Osteoblast (primary cell): ENCODE measurements at regions not wholly inside any gene's neighbourhood (a gene's known extent, or its start where the extent isn't known, plus 50 kb on each side); places are given as distances from the start of the nearest gene placed in this dataset.
"Not testable (repeated sequence)": the region's sequence is repeated elsewhere in the genome, so short reads cannot be mapped to it uniquely, and the experiment has no call there.

Source experiments
- DNase-seq: peaks from one replicate; pipeline ENCODE4 v3.0.0; 2011; ENCODE audit warnings: low spot score, mixed read lengths; ENCODE audit not compliant: insufficient read length; ENCODE audit errors: missing footprints
- H2AFZ ChIP-seq: 2 replicates; pipeline ENCODE4 v1.6.0; 2011; ENCODE audit warnings: mild to moderate bottlenecking, low read length
- H3K27ac ChIP-seq: 2 replicates; pipeline ENCODE4 v1.5.1; 2011; ENCODE audit warnings: mild to moderate bottlenecking, low read depth, low read length, moderate library complexity
- H3K27me3 ChIP-seq: 2 replicates; pipeline ENCODE4 v1.6.0; 2012; ENCODE audit warnings: mild to moderate bottlenecking, control low read depth, inconsistent platforms, low read length, moderate library complexity; ENCODE audit not compliant: insufficient read depth
- H3K36me3 ChIP-seq: 2 replicates; pipeline ENCODE4 v1.5.1; 2011; ENCODE audit warnings: mild to moderate bottlenecking, low read length, control low read depth, moderate library complexity; ENCODE audit not compliant: insufficient read depth
- H3K4me1 ChIP-seq: 2 replicates; pipeline ENCODE4 v1.5.1; 2011; ENCODE audit warnings: mild to moderate bottlenecking, low read length, control low read depth, moderate library complexity; ENCODE audit not compliant: insufficient read depth
- H3K4me2 ChIP-seq: 2 replicates; pipeline ENCODE4 v1.6.0; 2011; ENCODE audit warnings: mild to moderate bottlenecking, low read length; ENCODE audit not compliant: insufficient read depth
- H3K4me3 ChIP-seq: fragments of 200-600 bp; sonication (generic); 3 replicates; pipeline ENCODE4 v1.5.1; 2012; ENCODE audit warnings: mild to moderate bottlenecking, low read length, inconsistent platforms; ENCODE audit not compliant: insufficient read depth
- H3K79me2 ChIP-seq: 2 replicates; pipeline ENCODE4 v1.6.0; 2012; ENCODE audit warnings: mild to moderate bottlenecking, low read length, control low read depth, inconsistent platforms; ENCODE audit not compliant: insufficient read depth
- H3K9me3 ChIP-seq: 2 replicates; pipeline ENCODE4 v1.5.1; 2011; ENCODE audit warnings: low read depth, low read length, control low read depth
- H4K20me1 ChIP-seq: 2 replicates; pipeline ENCODE4 v1.6.0; 2012; ENCODE audit warnings: mild to moderate bottlenecking, low read length, control low read depth; ENCODE audit not compliant: insufficient read depth
- CTCF ChIP-seq: IDR thresholded peaks from 2 replicates; pipeline ENCODE4 v1.5.1; 2011; ENCODE audit warnings: mild to moderate bottlenecking, low read depth, low read length, moderate library complexity; ENCODE audit errors: extremely low read depth

DNA sequence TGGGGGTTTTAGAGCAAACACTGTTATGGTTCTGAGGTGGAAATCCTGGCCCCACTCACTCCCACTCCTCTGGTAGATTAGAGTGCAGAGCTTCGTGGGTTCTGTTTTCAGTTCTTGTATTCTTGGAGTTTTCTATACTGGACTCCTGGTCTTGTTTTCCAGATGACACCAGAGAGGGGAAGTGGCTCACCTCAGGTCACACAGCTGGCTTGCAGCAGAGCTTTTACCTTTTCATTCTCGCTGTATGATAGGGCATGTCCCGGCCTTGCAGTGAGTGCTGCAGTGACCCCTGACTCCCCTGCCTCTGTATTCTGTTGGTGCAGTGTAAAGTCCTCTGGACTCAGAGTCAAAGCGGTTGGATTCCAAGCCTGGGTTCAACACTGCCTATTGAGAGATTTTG is 148.9 kb upstream of the MEX3C start:
- H3K4me1 ChIP-seq = no peaks in the 10 kb centered on the region
- no peaks in the 10 kb centered on the region for H3K9me3 ChIP-seq
- no peaks in the 10 kb centered on the region for H3K27me3 ChIP-seq
- H3K4me3 ChIP-seq = no peak overlapping the region
- no peaks in the 10 kb centered on the region for H3K79me2 ChIP-seq
- no peak for TF ChIP-seq CTCF
- no peak overlapping the region for H3K4me2 ChIP-seq
- no peak overlapping the region for H3K27ac ChIP-seq
- no peak overlapping the region for H2AFZ ChIP-seq
- no peaks in the 10 kb centered on the region for H3K36me3 ChIP-seq
- no peaks in the 10 kb centered on the region for H4K20me1 ChIP-seq
- no peak for DNase-seq

DNA sequence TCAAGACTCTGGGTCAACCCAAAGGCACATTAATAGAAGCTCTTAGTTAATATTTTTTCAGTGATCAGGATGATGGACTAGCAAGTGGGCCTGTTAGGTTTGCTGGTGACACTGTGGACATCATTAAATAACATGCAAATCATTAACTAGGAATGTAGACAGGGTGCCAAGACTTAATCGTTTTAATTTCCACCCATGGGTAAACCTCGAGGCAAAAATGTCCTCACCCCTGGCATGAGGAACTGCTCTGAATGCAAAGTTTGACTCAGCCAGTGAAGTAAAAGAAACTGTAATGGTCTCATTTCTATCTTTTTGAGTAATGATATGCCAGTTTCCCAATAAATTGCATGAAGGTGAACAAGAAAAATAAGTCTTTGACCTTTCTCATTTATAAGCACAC is 152.6 kb upstream of the MEX3C start:
- TF ChIP-seq CTCF = no peak
- H4K20me1 ChIP-seq = no peaks in the 10 kb centered on the region
- no peaks in the 10 kb centered on the region for H3K79me2 ChIP-seq
- H3K36me3 ChIP-seq = no peaks in the 10 kb centered on the region
- H3K9me3 ChIP-seq = no peaks in the 10 kb centered on the region
- no peak for DNase-seq
- no peak overlapping the region for H3K4me2 ChIP-seq
- H3K27ac ChIP-seq = no peak overlapping the region
- no peaks in the 10 kb centered on the region for H3K27me3 ChIP-seq
- no peak overlapping the region for H3K4me3 ChIP-seq
- no peaks in the 10 kb centered on the region for H3K4me1 ChIP-seq
- no peak overlapping the region for H2AFZ ChIP-seq

- H2AFZ ChIP-seq = no peak overlapping the region
- no peaks in the 10 kb centered on the region for H3K79me2 ChIP-seq
- H3K27me3 ChIP-seq = no peaks in the 10 kb centered on the region
- no peaks in the 10 kb centered on the region for H3K4me1 ChIP-seq
- DNase-seq = no peak
- H3K4me2 ChIP-seq = no peak overlapping the region
- TF ChIP-seq CTCF = no peak
- H3K27ac ChIP-seq = no peak overlapping the region
- H3K4me3 ChIP-seq = no peak overlapping the region
- H4K20me1 ChIP-seq = no peaks in the 10 kb centered on the region
- H3K9me3 ChIP-seq = no peaks in the 10 kb centered on the region
- H3K36me3 ChIP-seq = no peaks in the 10 kb centered on the region
Measured at GRCh38 chr18:51355841-51356240, 158.4 kb upstream of the MEX3C start.

DNA sequence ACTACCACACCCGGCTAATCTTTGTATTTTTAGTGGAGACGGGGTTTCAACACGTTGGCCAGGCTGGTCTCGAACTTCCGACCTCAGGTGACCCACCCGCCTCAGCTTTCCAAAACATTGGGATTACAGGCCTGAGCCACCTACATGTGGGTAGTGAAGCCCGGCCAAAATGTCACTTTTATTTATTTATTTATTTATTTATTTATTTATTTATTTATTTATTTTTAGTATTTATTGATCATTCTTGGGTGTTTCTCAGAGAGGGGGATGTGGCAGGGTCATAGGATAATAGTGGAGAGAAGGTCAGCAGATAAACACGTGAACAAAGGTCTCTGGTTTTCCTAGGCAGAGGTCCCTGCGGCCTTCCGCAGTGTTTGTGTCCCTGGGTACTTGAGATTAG is 162.8 kb upstream of the MEX3C start:
- H3K27ac ChIP-seq, H3K4me1 ChIP-seq, H3K36me3 ChIP-seq, H4K20me1 ChIP-seq, H3K4me3 ChIP-seq, H3K4me2 ChIP-seq, H3K9me3 ChIP-seq, H3K79me2 ChIP-seq, H2AFZ ChIP-seq, DNase-seq, H3K27me3 ChIP-seq: not testable (repeated sequence)
